ENCODE measurements at regions not wholly inside any gene's neighbourhood (a gene's known extent, or its start where the extent isn't known, plus 50 kb on each side); places are given as distances from the start of the nearest gene placed in this dataset.

DNA sequence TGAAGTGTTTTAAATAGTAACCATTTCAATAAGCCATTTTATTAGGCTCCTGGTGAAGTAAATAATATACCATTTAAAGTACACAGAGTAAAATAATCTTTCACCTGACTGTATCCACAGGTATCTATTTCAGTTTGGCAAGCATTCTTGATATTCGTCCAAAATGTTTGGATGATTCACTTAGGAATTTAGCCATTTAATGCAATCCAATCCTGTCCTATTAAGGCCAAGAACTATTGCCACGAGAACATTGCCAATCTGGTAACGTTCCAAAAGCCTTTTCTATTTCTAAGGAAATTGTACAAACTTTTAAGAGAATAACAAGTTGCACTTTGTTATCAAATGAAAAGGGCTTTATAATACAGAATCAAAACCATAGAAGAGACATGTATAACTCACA lies 209.8 kb upstream of the THRB start:
- TF ChIP-seq EZH2 (IDR thresholded peaks at IDR 0.05; ENCODE audit: insufficient read depth, poor library complexity, severe bottlenecking) (no peak), EZH2phosphoT487 (IDR thresholded peaks at IDR 0.05; ENCODE audit: insufficient read depth, low read depth) (no peak)

Data from GM23248 (cell line).